NCI-H2107 treated with DMSO at 0.1 percent for 48 hours (cell line): ENCODE measurements at regions not wholly inside any gene's neighbourhood (a gene's known extent, or its start where the extent isn't known, plus 50 kb on each side); places are given as distances from the start of the nearest gene placed in this dataset.

Experiments used
- DNase-seq: peaks from one replicate; lab custom pipeline; 2025; ENCODE audit not compliant: unreplicated experiment; lab: John Stamatoyannopoulos, UW

DNA sequence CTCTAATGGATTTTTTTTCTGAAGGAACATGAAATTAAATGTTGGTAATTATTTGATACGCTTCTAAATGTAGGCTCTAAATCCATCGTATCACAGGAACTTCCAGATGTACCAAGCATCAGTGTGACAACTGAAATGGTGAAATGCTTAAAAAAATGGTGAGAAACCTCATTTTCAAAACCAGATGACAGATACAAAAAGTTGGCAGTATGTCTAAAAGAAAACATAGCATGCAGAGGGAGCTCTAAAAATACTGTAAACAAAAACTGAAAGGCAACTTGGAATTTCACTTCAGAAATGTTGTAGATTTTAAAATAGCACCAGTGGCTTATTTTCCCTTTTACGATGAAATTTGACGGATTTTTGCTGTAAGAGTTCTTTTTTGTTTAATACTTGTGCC lies 1043.6 kb upstream of the WWC1 start:
- DNase-seq = no peak

DNA sequence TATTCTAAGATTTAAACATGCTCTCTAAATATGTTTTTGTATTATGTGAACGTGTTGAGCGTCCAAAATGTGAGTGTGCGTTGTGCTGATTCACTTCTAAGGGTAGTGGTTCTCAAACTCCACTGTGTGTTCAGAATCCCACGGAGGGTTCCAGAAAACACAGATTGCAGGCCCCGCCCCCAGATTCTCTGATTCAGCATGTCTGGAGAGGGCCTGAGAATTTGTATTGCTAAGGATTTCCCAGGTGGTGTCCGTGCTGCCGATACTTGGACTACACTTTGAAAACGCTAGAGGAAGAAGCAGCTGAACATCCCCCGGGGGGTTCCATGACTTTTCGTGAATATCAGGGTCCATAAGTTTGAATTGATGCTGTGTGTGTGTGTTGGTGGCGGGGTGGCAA lies 1043.2 kb upstream of the WWC1 start:
- no peak for DNase-seq

GRCh38 chr5:167250996-167251395 lies 1040.4 kb upstream of the WWC1 start:
- no peak for DNase-seq

GRCh38 chr5:167254132-167254531 lies 1037.3 kb upstream of the WWC1 start:
- DNase-seq = no peak

DNA sequence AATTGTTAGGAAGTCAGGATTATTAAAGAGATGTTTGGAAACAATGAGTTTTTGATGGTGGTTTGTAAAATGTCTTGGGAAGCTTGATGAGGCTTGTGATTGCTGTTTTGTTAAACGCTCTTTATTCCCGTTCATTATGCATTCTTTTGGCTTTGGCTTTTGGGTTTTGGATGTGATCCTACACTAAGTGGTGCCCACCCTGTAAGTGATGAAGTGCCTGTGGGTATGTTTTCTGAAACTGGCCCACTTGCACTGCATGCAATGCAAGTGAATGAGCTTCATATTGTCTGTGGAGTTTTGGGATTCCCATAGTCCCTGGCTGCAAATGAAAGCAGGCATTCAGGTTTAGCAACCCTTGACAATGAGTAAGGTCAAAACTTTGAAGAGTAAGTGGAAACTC lies 1035.5 kb upstream of the WWC1 start:
- no peak for DNase-seq

DNA sequence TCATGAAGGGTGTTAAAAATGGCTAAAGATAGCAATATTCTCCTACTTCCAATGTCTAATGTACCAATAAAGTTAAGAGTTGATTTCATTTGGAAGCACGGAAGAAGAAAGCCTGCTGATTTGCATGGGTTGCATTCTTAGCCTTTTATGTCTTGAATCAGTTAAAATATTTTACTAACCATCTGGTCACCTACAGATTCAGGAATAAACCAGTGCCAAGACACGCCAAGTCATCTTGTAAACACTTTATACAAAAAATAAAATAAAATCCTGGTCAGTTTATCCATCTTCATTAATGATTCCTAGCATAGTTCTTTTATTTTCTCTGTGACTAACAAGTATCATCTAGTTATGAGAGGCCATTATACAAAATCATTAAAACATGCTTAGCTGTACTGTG lies 1031.6 kb upstream of the WWC1 start:
- DNase-seq = no peak

DNA sequence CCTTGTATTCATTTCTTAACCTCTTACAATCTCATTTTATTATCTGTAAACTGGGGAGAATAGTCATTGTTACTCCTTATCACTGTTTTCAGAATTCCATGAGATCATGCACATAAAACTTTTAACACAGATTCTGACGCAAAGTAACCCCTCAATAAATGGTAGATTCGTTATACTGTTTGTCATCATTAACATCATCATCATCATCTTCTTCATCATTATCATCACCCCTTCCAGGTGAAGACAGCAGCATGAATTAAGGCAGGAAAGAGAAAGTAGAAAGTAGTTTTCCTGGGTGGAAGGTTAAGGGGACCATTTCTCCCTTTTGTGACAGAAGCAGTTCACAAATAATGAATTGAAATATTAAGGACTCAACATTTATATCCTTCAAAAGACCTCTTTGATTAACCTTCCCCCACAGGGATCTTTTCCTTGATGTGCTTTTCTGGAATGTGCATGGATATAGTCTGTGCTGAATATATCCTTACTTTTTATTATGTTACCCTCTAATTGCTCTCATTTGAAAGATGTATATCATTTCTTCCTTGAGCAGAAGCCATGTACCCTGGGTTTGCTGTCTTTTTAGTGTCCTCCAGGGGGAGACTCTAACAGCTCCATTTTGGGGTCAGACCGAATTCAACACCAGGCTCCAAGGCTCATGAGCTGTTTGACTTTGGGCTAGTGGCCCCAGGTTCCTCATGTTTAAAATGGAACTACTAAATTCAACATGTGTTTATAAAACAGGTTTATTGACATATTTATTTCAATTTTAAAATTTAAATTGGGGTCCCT lies 1029.9 kb upstream of the WWC1 start:
- DNase-seq = no peak

GRCh38 chr5:167263185-167263584 lies 1028.3 kb upstream of the WWC1 start:
- DNase-seq = no peak

GRCh38 chr5:167264348-167264747 lies 1027.1 kb upstream of the WWC1 start:
- no peak for DNase-seq

GRCh38 chr5:167268337-167268736 lies 1023.1 kb upstream of the WWC1 start:
- DNase-seq = no peak

DNA sequence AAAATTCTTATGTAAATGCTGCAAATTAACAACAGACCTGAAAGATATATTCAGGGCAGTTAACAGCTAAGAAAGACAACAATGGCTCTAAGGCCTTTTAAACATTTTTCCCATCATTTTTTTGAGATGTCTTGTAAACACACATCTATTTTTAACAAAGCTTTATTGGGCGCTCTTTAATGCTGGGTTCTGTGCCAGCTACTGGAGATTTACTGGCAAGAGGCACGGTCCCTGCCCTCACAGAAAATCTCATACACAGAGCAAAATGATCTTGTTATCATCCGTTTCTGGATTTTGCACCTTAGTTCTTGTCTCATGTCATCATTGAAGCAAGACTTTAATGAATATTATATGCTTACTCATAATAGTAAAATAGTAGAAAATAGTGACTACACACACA lies 1022.3 kb upstream of the WWC1 start:
- DNase-seq = no peak

- no peak for DNase-seq
Measured at GRCh38 chr5:167271081-167271480, 1020.4 kb upstream of the WWC1 start.

GRCh38 chr5:167271511-167271910 lies 1019.9 kb upstream of the WWC1 start:
- no peak for DNase-seq

DNA sequence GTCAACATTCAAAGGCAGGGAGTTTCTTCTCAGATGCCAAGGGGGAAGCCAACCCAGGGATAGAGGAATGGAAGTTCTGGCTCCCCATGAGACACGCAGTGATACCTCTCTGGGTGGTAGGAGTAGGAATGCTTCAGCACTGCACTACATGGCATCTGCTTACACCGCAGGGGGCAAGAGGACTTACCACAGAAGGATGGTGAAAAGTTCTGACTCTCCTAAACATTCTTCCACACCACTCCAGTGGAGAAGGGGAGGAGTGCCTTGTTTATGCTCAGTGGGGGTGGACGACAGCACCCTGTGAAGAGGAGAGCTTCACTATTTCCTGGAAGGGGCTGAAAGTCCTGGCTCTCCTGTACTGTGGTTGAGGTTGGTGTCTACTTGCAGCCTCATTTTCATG lies 1011.3 kb upstream of the WWC1 start:
- DNase-seq = no peak

GRCh38 chr5:167281925-167282324 lies 1009.5 kb upstream of the WWC1 start:
- DNase-seq = no peak

DNA sequence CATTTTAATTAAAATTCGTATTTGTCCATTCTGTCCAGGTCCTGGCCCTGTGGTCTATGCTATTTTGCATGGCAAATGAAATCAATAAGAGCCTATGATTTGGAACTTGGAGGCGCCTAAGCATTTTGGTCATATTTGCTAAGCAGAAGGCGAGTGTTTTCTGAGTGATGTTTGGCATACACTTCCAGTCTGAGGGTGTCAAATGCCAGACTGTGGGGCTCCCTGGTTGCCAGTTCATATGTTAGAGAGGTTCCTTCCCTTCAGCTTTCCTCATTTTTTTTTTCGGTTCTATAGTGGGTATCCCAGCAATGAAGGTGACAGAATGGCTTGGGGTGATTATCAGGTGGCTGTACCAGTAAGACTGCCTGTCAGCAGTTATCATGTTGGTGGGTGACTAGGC lies 1007.8 kb upstream of the WWC1 start:
- DNase-seq = no peak

- no peak for DNase-seq
Measured at GRCh38 chr5:167284222-167284890, 1007.1 kb upstream of the WWC1 start.

DNA sequence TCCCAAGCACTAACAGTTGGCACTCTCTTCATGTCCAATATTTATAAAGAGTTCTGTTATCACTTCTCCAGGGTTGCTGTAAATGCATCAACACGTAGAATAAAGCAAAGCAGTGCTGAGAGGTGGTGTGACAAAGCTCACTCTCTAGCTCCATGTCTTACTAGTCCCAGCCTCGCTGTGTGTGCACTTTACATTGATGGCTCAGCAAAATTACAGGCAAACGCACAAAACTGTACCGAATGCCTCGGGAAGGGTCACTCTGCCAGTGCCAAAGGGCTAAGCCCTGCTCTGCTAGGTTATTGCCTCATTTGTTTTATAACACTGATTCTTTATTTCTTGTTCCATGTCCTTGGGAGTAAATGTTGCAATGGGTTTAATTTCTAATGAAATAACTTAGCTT lies 1005.9 kb upstream of the WWC1 start:
- DNase-seq = no peak

- DNase-seq = no peak
Measured at GRCh38 chr5:167286891-167287290, 1004.6 kb upstream of the WWC1 start.

DNA sequence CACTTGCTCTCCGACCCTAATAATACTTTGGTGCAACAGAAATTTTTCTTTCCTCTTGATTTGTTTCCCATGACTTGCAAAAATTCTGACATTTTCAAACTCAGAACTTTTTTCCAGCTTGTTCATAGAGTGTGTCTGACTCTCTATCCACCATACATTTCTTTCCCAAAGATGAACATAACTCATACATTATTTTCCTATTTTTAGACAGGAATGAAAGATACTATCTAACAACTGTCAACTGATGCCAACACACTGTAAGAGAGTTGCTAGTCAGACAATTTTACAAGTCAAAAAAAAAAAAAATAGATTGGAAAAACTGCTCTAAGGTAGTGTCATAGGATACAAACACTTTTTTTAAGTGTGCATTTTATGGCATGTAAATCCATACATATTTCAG lies 1001.0 kb upstream of the WWC1 start:
- no peak for DNase-seq

DNA sequence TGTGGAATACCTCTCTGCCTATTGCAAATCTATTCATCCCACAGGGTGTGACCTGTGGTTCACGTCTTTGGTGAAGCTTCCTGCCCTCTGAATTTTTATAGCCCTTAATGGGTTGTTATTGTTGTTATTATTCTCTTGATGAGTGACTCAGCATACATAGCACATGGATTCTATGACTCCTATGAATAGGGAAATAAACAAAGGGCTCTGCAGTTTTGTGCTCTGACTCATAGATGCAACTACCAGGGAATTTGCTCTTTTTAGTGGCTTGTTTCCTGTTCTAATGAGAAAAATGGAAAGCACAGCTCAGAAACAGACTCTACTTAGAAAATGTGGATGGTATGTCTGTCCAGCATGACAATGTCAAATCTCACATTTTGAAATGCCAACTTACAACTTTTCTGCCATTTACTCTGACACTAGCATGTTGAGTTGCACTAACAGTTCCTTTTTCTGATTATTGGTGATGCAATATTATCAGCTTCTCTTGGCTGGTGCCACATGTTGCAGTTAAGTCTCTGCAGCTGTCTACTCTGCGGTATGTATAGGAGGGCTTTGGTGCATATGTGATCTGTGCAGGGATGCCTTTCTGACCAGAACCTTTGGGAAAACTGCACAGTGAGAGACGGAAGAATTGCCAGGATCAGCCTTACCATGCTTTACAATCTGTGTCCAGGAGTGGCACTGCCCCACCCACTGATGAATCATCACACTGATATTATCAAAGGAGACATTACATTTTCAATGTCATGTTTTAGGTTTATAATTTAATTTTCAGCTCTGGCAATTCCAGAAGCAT lies 996.4 kb upstream of the WWC1 start:
- no peak for DNase-seq

DNA sequence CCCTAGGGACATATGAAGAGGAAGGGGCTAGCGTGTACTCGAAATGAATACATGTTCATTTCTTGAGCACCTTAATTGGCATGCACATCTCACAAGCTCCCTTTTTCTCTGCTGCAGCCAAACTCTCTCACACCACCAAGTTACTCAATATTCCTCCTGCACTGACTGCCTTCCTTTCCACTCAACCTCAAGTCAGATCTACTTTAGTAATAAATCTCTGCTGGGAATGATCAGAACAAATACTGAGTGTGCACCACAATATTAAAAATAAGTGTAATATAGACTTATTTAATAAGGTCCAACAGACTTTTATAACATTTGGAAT lies 995.8 kb upstream of the WWC1 start:
- no peak for DNase-seq
